ENCODE measurements at regions not wholly inside any gene's neighbourhood (a gene's known extent, or its start where the extent isn't known, plus 50 kb on each side); places are given as distances from the start of the nearest gene placed in this dataset.

DNA sequence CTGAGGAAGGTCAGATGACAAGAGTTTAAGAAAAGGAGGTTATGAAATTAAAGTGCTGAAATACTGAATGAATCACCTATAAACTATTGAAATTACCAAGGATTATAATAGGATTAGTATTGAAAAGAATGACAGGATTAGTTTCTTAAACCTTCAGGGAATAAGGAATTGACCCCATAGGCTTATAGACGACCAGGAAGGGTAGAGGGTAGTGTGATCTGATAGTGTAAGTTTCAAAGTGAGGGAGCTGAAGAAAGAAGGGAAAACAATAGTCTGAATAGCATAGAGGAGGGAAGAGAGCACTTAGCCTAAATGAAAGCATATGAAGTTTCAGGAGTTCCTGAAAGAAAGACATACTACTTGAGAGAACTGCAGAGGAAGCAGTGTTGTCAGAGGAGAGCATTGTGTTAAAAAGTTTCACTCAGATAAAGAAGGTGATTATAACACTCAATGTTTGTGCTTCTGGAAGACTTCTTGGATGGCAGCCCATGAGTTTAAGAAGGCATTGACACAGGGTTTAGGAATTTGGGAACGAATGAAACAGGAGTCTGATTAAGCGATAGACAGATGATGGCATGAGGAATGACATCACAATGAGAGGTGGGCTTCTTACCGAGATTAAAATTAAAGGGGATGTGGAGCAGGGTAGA is 557.9 kb upstream of the GRAMD2B start:
- peaks cover 22% of the 10 kb centered on the region for H3K9me3 Mint-ChIP-seq
- H3K27me3 Mint-ChIP-seq (ENCODE audit: insufficient read depth), result no peaks in the 10 kb centered on the region
- no peaks in the 10 kb centered on the region for H3K36me3 Mint-ChIP-seq (ENCODE audit: low read depth)
- H3K27ac Mint-ChIP-seq, result no peak overlapping the region
- H3K4me1 Mint-ChIP-seq (ENCODE audit: low read depth), result no peaks in the 10 kb centered on the region
- H3K4me3 Mint-ChIP-seq, result no peak overlapping the region
- DNase-seq, result no peak
- no peak for TF ChIP-seq CTCF (IDR thresholded peaks at IDR 0.05)

GRCh38 chr5:125868036-125868435 is 555.2 kb upstream of the GRAMD2B start:
- DNase-seq, result no peak
- Mint-ChIP-seq H3K36me3 (ENCODE audit: low read depth) (no peaks in the 10 kb centered on the region), H3K27me3 (ENCODE audit: insufficient read depth) (no peaks in the 10 kb centered on the region; the same call in 1 of the 2 replicates), H3K9me3 (peaks cover 17% of the 10 kb centered on the region), H3K27ac (no peak overlapping the region), H3K4me3 (no peak overlapping the region), H3K4me1 (ENCODE audit: low read depth) (no peaks in the 10 kb centered on the region)
- no peak for TF ChIP-seq CTCF (IDR thresholded peaks at IDR 0.05)

DNA sequence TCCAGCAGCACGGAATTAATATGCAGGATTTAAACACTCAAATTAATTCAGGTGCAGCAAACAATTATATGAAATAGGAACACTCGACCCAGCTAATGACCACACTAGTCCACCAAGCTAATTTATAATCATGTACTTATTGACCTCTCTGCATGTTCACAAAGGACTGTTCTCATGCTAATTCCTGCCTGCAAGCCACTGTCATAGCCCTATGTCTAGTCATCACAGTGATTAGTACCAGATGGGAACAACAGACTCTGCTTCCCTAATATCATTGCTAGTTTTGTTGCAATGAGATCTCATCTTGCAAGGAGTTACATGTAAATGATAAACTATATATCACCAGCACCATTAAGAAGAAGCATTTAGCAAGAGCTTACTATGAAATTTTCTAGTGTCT is 553.0 kb upstream of the GRAMD2B start:
- Mint-ChIP-seq H3K4me3 (no peak overlapping the region), H3K27ac (no peak overlapping the region), H3K27me3 (ENCODE audit: insufficient read depth) (no peaks in the 10 kb centered on the region; the same call in 1 of the 2 replicates), H3K36me3 (ENCODE audit: low read depth) (no peaks in the 10 kb centered on the region), H3K9me3 (peaks cover 29% of the 10 kb centered on the region), H3K4me1 (ENCODE audit: low read depth) (no peaks in the 10 kb centered on the region)
- no peak for TF ChIP-seq CTCF (IDR thresholded peaks at IDR 0.05)
- no peak for DNase-seq

- Mint-ChIP-seq H3K27ac (no peak overlapping the region), H3K4me1 (ENCODE audit: low read depth) (no peaks in the 10 kb centered on the region), H3K36me3 (ENCODE audit: low read depth) (no peaks in the 10 kb centered on the region), H3K4me3 (no peak overlapping the region), H3K9me3 (peaks cover 31% of the 10 kb centered on the region), H3K27me3 (ENCODE audit: insufficient read depth) (no peaks in the 10 kb centered on the region; the same call in 1 of the 2 replicates)
- no peak for DNase-seq
- no peak for TF ChIP-seq CTCF (IDR thresholded peaks at IDR 0.05)
Observed at GRCh38 chr5:125874057-125874456, 549.2 kb upstream of the GRAMD2B start.

GRCh38 chr5:125874717-125875116 is 548.5 kb upstream of the GRAMD2B start:
- Mint-ChIP-seq H3K9me3 (peaks cover 36% of the 10 kb centered on the region), H3K27ac (no peak overlapping the region), H3K4me3 (no peak overlapping the region), H3K27me3 (ENCODE audit: insufficient read depth) (no peaks in the 10 kb centered on the region; the same call in 1 of the 2 replicates), H3K36me3 (ENCODE audit: low read depth) (no peaks in the 10 kb centered on the region), H3K4me1 (ENCODE audit: low read depth) (no peaks in the 10 kb centered on the region)
- TF ChIP-seq CTCF (IDR thresholded peaks at IDR 0.05), result no peak
- no peak for DNase-seq

Data from HFFc6 (cell line).